ENCODE measurements at regions not wholly inside any gene's neighbourhood (a gene's known extent, or its start where the extent isn't known, plus 50 kb on each side); places are given as distances from the start of the nearest gene placed in this dataset.

DNA sequence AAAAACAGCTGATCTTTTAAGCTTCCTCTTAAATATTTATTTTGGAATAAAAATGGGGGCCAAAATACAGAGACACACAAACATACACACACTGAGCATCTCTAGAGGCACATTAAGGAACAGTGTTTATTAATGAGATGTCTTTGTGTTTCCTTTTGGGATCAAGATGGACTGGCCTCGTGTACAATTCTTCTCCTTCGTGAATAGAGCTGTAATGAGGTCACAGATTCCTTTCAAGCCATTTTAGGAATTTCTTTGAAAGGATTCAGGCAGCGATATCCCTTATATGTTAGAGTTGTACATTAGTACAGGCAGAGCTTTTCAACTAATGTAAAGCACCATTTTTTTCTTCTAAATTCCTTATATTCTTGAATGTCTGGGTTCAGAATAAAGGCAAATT is 295.7 kb downstream of the CHRM3 start:
- TF ChIP-seq EZH2 (IDR thresholded peaks at IDR 0.05; ENCODE audit: low read depth, unreplicated experiment) (no peak), STAT1 (IDR thresholded peaks at IDR 0.05; ENCODE audit: unreplicated experiment) (no peak), CREB1 (CRISPR knock-in tag; IDR thresholded peaks at IDR 0.05; ENCODE audit: low read depth) (no peak), NANOG (IDR thresholded peaks at IDR 0.05; ENCODE audit: borderline replicate concordance) (no peak), ZNF331 (CRISPR knock-in tag; IDR thresholded peaks at IDR 0.05; ENCODE audit: low read depth) (no peak), JUNB (IDR thresholded peaks at IDR 0.05; ENCODE audit: unreplicated experiment) (no peak), POLR2AphosphoS5 (IDR thresholded peaks at IDR 0.05; ENCODE audit: low read depth) (no peak), EZH2phosphoT487 (IDR thresholded peaks at IDR 0.05; ENCODE audit: unreplicated experiment) (no peak)
- TF ChIP-seq, protein P1, sequence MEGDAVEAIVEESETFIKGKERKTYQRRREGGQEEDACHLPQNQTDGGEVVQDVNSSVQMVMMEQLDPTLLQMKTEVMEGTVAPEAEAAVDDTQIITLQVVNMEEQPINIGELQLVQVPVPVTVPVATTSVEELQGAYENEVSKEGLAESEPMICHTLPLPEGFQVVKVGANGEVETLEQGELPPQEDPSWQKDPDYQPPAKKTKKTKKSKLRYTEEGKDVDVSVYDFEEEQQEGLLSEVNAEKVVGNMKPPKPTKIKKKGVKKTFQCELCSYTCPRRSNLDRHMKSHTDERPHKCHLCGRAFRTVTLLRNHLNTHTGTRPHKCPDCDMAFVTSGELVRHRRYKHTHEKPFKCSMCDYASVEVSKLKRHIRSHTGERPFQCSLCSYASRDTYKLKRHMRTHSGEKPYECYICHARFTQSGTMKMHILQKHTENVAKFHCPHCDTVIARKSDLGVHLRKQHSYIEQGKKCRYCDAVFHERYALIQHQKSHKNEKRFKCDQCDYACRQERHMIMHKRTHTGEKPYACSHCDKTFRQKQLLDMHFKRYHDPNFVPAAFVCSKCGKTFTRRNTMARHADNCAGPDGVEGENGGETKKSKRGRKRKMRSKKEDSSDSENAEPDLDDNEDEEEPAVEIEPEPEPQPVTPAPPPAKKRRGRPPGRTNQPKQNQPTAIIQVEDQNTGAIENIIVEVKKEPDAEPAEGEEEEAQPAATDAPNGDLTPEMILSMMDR (conservative IDR thresholded peaks at IDR 0.05; ENCODE audit: low read depth in 2 of 2): no peak
- TF ChIP-seq, protein P2, sequence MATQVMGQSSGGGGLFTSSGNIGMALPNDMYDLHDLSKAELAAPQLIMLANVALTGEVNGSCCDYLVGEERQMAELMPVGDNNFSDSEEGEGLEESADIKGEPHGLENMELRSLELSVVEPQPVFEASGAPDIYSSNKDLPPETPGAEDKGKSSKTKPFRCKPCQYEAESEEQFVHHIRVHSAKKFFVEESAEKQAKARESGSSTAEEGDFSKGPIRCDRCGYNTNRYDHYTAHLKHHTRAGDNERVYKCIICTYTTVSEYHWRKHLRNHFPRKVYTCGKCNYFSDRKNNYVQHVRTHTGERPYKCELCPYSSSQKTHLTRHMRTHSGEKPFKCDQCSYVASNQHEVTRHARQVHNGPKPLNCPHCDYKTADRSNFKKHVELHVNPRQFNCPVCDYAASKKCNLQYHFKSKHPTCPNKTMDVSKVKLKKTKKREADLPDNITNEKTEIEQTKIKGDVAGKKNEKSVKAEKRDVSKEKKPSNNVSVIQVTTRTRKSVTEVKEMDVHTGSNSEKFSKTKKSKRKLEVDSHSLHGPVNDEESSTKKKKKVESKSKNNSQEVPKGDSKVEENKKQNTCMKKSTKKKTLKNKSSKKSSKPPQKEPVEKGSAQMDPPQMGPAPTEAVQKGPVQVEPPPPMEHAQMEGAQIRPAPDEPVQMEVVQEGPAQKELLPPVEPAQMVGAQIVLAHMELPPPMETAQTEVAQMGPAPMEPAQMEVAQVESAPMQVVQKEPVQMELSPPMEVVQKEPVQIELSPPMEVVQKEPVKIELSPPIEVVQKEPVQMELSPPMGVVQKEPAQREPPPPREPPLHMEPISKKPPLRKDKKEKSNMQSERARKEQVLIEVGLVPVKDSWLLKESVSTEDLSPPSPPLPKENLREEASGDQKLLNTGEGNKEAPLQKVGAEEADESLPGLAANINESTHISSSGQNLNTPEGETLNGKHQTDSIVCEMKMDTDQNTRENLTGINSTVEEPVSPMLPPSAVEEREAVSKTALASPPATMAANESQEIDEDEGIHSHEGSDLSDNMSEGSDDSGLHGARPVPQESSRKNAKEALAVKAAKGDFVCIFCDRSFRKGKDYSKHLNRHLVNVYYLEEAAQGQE (IDR thresholded peaks at IDR 0.05; ENCODE audit: unreplicated experiment): no peak
- TF ChIP-seq, protein P3, sequence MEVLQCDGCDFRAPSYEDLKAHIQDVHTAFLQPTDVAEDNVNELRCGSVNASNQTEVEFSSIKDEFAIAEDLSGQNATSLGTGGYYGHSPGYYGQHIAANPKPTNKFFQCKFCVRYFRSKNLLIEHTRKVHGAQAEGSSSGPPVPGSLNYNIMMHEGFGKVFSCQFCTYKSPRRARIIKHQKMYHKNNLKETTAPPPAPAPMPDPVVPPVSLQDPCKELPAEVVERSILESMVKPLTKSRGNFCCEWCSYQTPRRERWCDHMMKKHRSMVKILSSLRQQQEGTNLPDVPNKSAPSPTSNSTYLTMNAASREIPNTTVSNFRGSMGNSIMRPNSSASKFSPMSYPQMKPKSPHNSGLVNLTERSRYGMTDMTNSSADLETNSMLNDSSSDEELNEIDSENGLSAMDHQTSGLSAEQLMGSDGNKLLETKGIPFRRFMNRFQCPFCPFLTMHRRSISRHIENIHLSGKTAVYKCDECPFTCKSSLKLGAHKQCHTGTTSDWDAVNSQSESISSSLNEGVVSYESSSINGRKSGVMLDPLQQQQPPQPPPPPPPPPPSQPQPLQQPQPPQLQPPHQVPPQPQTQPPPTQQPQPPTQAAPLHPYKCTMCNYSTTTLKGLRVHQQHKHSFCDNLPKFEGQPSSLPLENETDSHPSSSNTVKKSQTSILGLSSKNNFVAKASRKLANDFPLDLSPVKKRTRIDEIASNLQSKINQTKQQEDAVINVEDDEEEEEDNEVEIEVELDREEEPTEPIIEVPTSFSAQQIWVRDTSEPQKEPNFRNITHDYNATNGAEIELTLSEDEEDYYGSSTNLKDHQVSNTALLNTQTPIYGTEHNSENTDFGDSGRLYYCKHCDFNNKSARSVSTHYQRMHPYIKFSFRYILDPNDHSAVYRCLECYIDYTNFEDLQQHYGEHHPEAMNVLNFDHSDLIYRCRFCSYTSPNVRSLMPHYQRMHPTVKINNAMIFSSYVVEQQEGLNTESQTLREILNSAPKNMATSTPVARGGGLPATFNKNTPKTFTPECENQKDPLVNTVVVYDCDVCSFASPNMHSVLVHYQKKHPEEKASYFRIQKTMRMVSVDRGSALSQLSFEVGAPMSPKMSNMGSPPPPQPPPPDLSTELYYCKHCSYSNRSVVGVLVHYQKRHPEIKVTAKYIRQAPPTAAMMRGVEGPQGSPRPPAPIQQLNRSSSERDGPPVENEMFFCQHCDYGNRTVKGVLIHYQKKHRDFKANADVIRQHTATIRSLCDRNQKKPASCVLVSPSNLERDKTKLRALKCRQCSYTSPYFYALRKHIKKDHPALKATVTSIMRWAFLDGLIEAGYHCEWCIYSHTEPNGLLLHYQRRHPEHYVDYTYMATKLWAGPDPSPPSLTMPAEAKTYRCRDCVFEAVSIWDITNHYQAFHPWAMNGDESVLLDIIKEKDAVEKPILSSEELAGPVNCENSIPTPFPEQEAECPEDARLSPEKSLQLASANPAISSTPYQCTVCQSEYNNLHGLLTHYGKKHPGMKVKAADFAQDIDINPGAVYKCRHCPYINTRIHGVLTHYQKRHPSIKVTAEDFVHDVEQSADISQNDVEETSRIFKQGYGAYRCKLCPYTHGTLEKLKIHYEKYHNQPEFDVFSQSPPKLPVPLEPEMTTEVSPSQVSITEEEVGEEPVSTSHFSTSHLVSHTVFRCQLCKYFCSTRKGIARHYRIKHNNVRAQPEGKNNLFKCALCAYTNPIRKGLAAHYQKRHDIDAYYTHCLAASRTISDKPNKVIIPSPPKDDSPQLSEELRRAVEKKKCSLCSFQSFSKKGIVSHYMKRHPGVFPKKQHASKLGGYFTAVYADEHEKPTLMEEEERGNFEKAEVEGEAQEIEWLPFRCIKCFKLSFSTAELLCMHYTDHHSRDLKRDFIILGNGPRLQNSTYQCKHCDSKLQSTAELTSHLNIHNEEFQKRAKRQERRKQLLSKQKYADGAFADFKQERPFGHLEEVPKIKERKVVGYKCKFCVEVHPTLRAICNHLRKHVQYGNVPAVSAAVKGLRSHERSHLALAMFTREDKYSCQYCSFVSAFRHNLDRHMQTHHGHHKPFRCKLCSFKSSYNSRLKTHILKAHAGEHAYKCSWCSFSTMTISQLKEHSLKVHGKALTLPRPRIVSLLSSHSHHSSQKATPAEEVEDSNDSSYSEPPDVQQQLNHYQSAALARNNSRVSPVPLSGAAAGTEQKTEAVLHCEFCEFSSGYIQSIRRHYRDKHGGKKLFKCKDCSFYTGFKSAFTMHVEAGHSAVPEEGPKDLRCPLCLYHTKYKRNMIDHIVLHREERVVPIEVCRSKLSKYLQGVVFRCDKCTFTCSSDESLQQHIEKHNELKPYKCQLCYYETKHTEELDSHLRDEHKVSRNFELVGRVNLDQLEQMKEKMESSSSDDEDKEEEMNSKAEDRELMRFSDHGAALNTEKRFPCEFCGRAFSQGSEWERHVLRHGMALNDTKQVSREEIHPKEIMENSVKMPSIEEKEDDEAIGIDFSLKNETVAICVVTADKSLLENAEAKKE (CRISPR knock-in tag; IDR thresholded peaks at IDR 0.05): no peak

Data from GM23338 (cell line).